Neural progenitor cell (in vitro differentiated cells): ENCODE measurements at regions not wholly inside any gene's neighbourhood (a gene's known extent, or its start where the extent isn't known, plus 50 kb on each side); places are given as distances from the start of the nearest gene placed in this dataset.

ENCODE experiments used
- CTCF ChIP-seq: fragments of 200-600 bp; sonication (generic); IDR thresholded peaks from 2 replicates; pipeline ENCODE4 v1.5.1; 2017; ENCODE audit warnings: antibody characterized with exemption, mild to moderate bottlenecking
- EZH2 ChIP-seq: fragments of 200-600 bp; sonication (generic); IDR thresholded peaks from 2 replicates; pipeline ENCODE4 v1.6.1; 2017; ENCODE audit warnings: antibody characterized with exemption, mild to moderate bottlenecking, moderate library complexity
- EZH2phosphoT487 ChIP-seq: fragments of 200-600 bp; sonication (generic); IDR thresholded peaks from 2 replicates; pipeline ENCODE4 v1.6.1; 2017; ENCODE audit warnings: antibody characterized with exemption

GRCh38 chr1:118302145-118302544 lies 117.1 kb upstream of the SPAG17 start:
- TF ChIP-seq CTCF (no peak), EZH2phosphoT487 (no peak), EZH2 (no peak)
